IMR-90 (cell line): ENCODE measurements at regions not wholly inside any gene's neighbourhood (a gene's known extent, or its start where the extent isn't known, plus 50 kb on each side); places are given as distances from the start of the nearest gene placed in this dataset.

Source experiments
- ATAC-seq: fragments of 200-7000 bp; cut with Tn5 transposase; 2 replicates; pipeline ENCODE4 v1.9.1; 2020; ENCODE audit warnings: low read depth, mild to moderate bottlenecking, moderate library complexity
- BruUV-seq: library from RNA; stranded (reverse); fragments of 400-500 nt; replicated peaks from 2 replicates; lab custom pipeline; 2021; lab: Mats Ljungman, UMichigan
- CTCF ChIA-PET: fragments of 300-600 bp; formaldehyde crosslinking; extraction: SDS; loops from one replicate; lab custom pipeline; 2021; ENCODE audit warnings: antibody characterized with exemption; lab: Yijun Ruan, JAX
- POLR2A ChIA-PET: fragments of 300-600 bp; sonication (Branson Sonifier 250); formaldehyde crosslinking; loops from one replicate; lab custom pipeline; 2022; ENCODE audit warnings: antibody characterized with exemption; ENCODE audit not compliant: unreplicated experiment; lab: Charles Lee
- DNase-seq: peaks from one replicate; pipeline ENCODE4 v3.0.0; 2013
- H2AFZ ChIP-seq: replicated peaks from 2 replicates; pipeline ENCODE3; 2013; ENCODE audit warnings: low read length, mild to moderate bottlenecking; ENCODE audit not compliant: poor library complexity
- H2AK5ac ChIP-seq: 2 replicates; pipeline ENCODE4 v1.6.1; 2013; ENCODE audit warnings: low read depth, low read length, inconsistent platforms
- H2AK9ac ChIP-seq: replicated peaks from 2 replicates; pipeline ENCODE3; 2013; ENCODE audit warnings: mild to moderate bottlenecking, low read depth, low read length, moderate library complexity; ENCODE audit not compliant: poor library complexity
- H2BK120ac ChIP-seq: 2 replicates; pipeline ENCODE4 v1.6.1; 2013; ENCODE audit warnings: low read depth, low read length, inconsistent platforms
- H2BK15ac ChIP-seq: 3 replicates; pipeline ENCODE4 v1.6.1; 2013; ENCODE audit warnings: low read depth, low read length, inconsistent platforms
- H2BK20ac ChIP-seq: 2 replicates; pipeline ENCODE4 v1.6.1; 2013; ENCODE audit warnings: low read depth, mild to moderate bottlenecking, inconsistent platforms, low read length, moderate library complexity
- H2BK5ac ChIP-seq: 2 replicates; pipeline ENCODE4 v1.6.1; 2013; ENCODE audit warnings: mild to moderate bottlenecking, low read depth, low read length, inconsistent platforms; ENCODE audit not compliant: poor library complexity, severe bottlenecking
- H3K14ac ChIP-seq: replicated peaks from 2 replicates; pipeline ENCODE4 v1.6.1; 2013; ENCODE audit warnings: low read depth, low read length, inconsistent platforms
- H3K18ac ChIP-seq: 2 replicates; pipeline ENCODE4 v1.6.1; 2013; ENCODE audit warnings: low read depth, low read length, control low read depth
- H3K23ac ChIP-seq: 2 replicates; pipeline ENCODE4 v1.6.1; 2013; ENCODE audit warnings: low read depth, low read length, inconsistent platforms
- H3K27ac ChIP-seq: 2 replicates; pipeline ENCODE4 v1.5.1; 2013; ENCODE audit warnings: mild to moderate bottlenecking, control low read depth, low read length; ENCODE audit not compliant: insufficient read depth
- H3K27me3 ChIP-seq: 2 replicates; pipeline ENCODE4 v1.6.1; 2013; ENCODE audit warnings: low read length; ENCODE audit not compliant: control insufficient read depth, insufficient read depth
- H3K36me3 ChIP-seq: 2 replicates; pipeline ENCODE4 v1.6.1; 2013; ENCODE audit warnings: low read length, mixed read lengths; ENCODE audit not compliant: control insufficient read depth, insufficient read depth
- H3K4ac ChIP-seq: 2 replicates; pipeline ENCODE4 v1.6.1; 2013; ENCODE audit warnings: low read depth, low read length, inconsistent platforms
- H3K4me1 ChIP-seq: 2 replicates; pipeline ENCODE4 v1.6.1; 2013; ENCODE audit warnings: low read length, mixed read lengths; ENCODE audit not compliant: control insufficient read depth, insufficient read depth
- H3K4me2 ChIP-seq: 2 replicates; pipeline ENCODE4 v1.6.1; 2013; ENCODE audit warnings: low read depth, mild to moderate bottlenecking, control low read depth, low read length, moderate library complexity
- H3K4me3 ChIP-seq: 2 replicates; pipeline ENCODE4 v1.5.1; 2013; ENCODE audit warnings: low read depth, mild to moderate bottlenecking, control low read depth, low read length, moderate library complexity; ENCODE audit not compliant: insufficient read depth
- H3K56ac ChIP-seq: 2 replicates; pipeline ENCODE4 v1.6.1; 2013; ENCODE audit warnings: low read length, inconsistent platforms; ENCODE audit not compliant: insufficient read depth; ENCODE audit errors: extremely low read depth
- H3K79me1 ChIP-seq, 2 experiments: 2 replicates each; pipeline ENCODE4 v1.6.1; 2013; ENCODE audit warnings: low read length in 2 of 2, inconsistent platforms in 1 of 2, low read depth in 1 of 2
- H3K9ac ChIP-seq: 2 replicates; pipeline ENCODE4 v1.6.1; 2013; ENCODE audit warnings: low read depth, low read length, control low read depth
- H3K9me1 ChIP-seq: 2 replicates; pipeline ENCODE4 v1.6.1; 2013; ENCODE audit warnings: low read length, inconsistent platforms; ENCODE audit not compliant: insufficient read depth
- H3K9me3 ChIP-seq: 2 replicates; pipeline ENCODE4 v1.6.1; 2013; ENCODE audit warnings: low read length; ENCODE audit not compliant: control insufficient read depth, insufficient read depth
- H4K20me1 ChIP-seq: 2 replicates; pipeline ENCODE4 v1.6.1; 2013; ENCODE audit warnings: low read length, inconsistent platforms; ENCODE audit not compliant: insufficient read depth
- H4K5ac ChIP-seq: 2 replicates; pipeline ENCODE4 v1.6.1; 2013; ENCODE audit warnings: mild to moderate bottlenecking, low read depth, low read length, control low read depth
- H4K8ac ChIP-seq, 2 experiments: 2 replicates each; pipeline ENCODE4 v1.6.1; 2013; ENCODE audit warnings: low read depth in 2 of 2, low read length in 2 of 2, control low read depth in 1 of 2, inconsistent platforms in 1 of 2
- H4K91ac ChIP-seq: 2 replicates; pipeline ENCODE4 v1.6.1; 2013; ENCODE audit warnings: low read depth, low read length, inconsistent platforms; ENCODE audit not compliant: insufficient read depth
- BHLHE40 ChIP-seq: fragments of 150-350 bp; IDR thresholded peaks from 2 replicates; pipeline ENCODE4 v1.6.1; 2016; ENCODE audit warnings: mild to moderate bottlenecking, low read depth, low read length
- CEBPB ChIP-seq: IDR thresholded peaks from 2 replicates; pipeline ENCODE4 v1.6.1; 2012; ENCODE audit warnings: low read depth, low read length, improper control_type of control experiment
- CHD1 ChIP-seq: IDR thresholded peaks from 2 replicates; pipeline ENCODE4 v1.6.1; 2012; ENCODE audit warnings: low read depth, low read length, improper control_type of control experiment
- CTCF ChIP-seq: conservative IDR thresholded peaks from 2 replicates; pipeline ENCODE4 v1.5.1; 2012; ENCODE audit warnings: mild to moderate bottlenecking, low read depth, low read length, improper control_type of control experiment
- ELK1 ChIP-seq: fragments of 150-350 bp; IDR thresholded peaks from 2 replicates; pipeline ENCODE4 v1.6.1; 2016; ENCODE audit warnings: low read depth, mild to moderate bottlenecking, low read length, moderate library complexity, borderline replicate concordance
- FOS ChIP-seq: fragments of 150-350 bp; IDR thresholded peaks from 2 replicates; pipeline ENCODE4 v1.6.1; 2016; ENCODE audit warnings: low read depth, low read length
- MAFK ChIP-seq: IDR thresholded peaks from 2 replicates; pipeline ENCODE4 v1.6.1; 2012; ENCODE audit warnings: low read depth, low read length, improper control_type of control experiment
- MAZ ChIP-seq: IDR thresholded peaks from 2 replicates; pipeline ENCODE4 v1.6.1; 2012; ENCODE audit warnings: low read depth, mild to moderate bottlenecking, low read length, improper control_type of control experiment, moderate library complexity, borderline replicate concordance
- MXI1 ChIP-seq: IDR thresholded peaks from 2 replicates; pipeline ENCODE4 v1.6.1; 2012; ENCODE audit warnings: low read depth, mild to moderate bottlenecking, low read length, moderate library complexity, borderline replicate concordance
- NFE2L2 ChIP-seq: fragments of 150-350 bp; IDR thresholded peaks from 2 replicates; pipeline ENCODE4 v1.6.1; 2016; ENCODE audit warnings: low read depth, mild to moderate bottlenecking, low read length
- POLR2A ChIP-seq: IDR thresholded peaks from 2 replicates; pipeline ENCODE4 v1.6.1; 2012; ENCODE audit warnings: mild to moderate bottlenecking, low read depth, low read length
- RAD21 ChIP-seq: IDR thresholded peaks from 2 replicates; pipeline ENCODE4 v1.6.1; 2012; ENCODE audit warnings: low read length, improper control_type of control experiment
- RCOR1 ChIP-seq: IDR thresholded peaks from 2 replicates; pipeline ENCODE4 v1.6.1; 2012; ENCODE audit warnings: mild to moderate bottlenecking, low read length, improper control_type of control experiment; ENCODE audit not compliant: insufficient replicate concordance
- RFX5 ChIP-seq: IDR thresholded peaks from 2 replicates; pipeline ENCODE4 v1.8.0; 2012; ENCODE audit warnings: low read depth, mild to moderate bottlenecking, low read length, moderate library complexity
- SMC3 ChIP-seq: fragments of 150-350 bp; IDR thresholded peaks from 2 replicates; pipeline ENCODE4 v1.6.1; 2016; ENCODE audit warnings: low read depth, mild to moderate bottlenecking, antibody characterized with exemption, low read length, moderate library complexity
- USF2 ChIP-seq: fragments of 150-350 bp; IDR thresholded peaks from 2 replicates; pipeline ENCODE4 v1.6.1; 2017; ENCODE audit warnings: mild to moderate bottlenecking, antibody characterized with exemption, low read length, low read depth
- WGBS, 2 experiments: methylation state at CpG; one replicate each; pipeline versions ENCODE4 v1.1.5 to v1.1.7; 2013; ENCODE audit warnings: missing lambda C conversion rate in 2 of 2; ENCODE audit not compliant: insufficient read length in 1 of 2; ENCODE audit errors: extremely low coverage in 2 of 2; 5-methylcytosine and 5-hydroxymethylcytosine counted together
- dilution Hi-C: fragments of 300-500 bp; cut with HindIII; formaldehyde crosslinking; loops from one replicate; pipeline ENCODE4 v1.14.3; 2018; ENCODE audit warnings: low sequenced_read_pairs; ENCODE audit not compliant: unreplicated experiment
- in situ Hi-C: fragments of 300-500 bp; cut with MboI; formaldehyde crosslinking; loops from 3 replicates; pipeline ENCODE4 v1.14.3; 2019; ENCODE audit warnings: low sequenced_read_pairs, inconsistent platforms, mixed read lengths
- intact Hi-C: fragments of 100-400 bp; cut with micrococcal nuclease; formaldehyde crosslinking; loops from 2 replicates; pipeline ENCODE4 v1.10.0; 2022

GRCh38 chr3:70558956-70559355 is 246.5 kb upstream of the MDFIC2 start:
- CTCF ChIA-PET, result interaction anchor here (0.7 kb wide), 2 partner anchors 29 to 750 kb away, joined by 4 read pairs; no protein-coding TSS in a partner anchor
- WGBS, 2 experiments, result no CpG with 5 or more reads among the region's 2 CpGs
- Histone ChIP-seq H2BK15ac (no peak overlapping the region), H3K9me3 (no peaks in the 10 kb centered on the region), H3K4me3 (no peak overlapping the region), H3K36me3 (no peaks in the 10 kb centered on the region), H3K14ac (no peak overlapping the region), H2BK20ac (no peak overlapping the region), H3K79me1 (no peaks in the 10 kb centered on the region), H3K4ac (no peak overlapping the region), H2BK120ac (no peak overlapping the region), H3K18ac (no peak overlapping the region), H3K4me1 (no peaks in the 10 kb centered on the region), H4K5ac (no peak overlapping the region), H2BK5ac (no peak overlapping the region), H3K23ac (no peak overlapping the region), H3K9me1 (0 out of 2 replicates have a peak, but pooled peaks cover 4% of the 10 kb centered on the region), H4K91ac (no peak overlapping the region), H3K9ac (no peak overlapping the region), H3K4me2 (no peak overlapping the region), H2AK5ac (no peak overlapping the region), H3K27ac (no peak overlapping the region), H4K8ac (no peak overlapping the region), H2AFZ (no peak overlapping the region), H3K27me3 (peaks cover 5% of the 10 kb centered on the region), H2AK9ac (no peak overlapping the region), H4K20me1 (no peaks in the 10 kb centered on the region), H3K56ac (no peak overlapping the region)
- DNase-seq (no peak), ATAC-seq (no peak)
- POLR2A ChIA-PET, result no interaction called here
- in situ Hi-C loops, result no loop called here
- intact Hi-C loops, result loop anchor here (10.0 kb wide), 1 partner anchor 406 kb away; no protein-coding TSS in a partner anchor
- dilution Hi-C loops, result no loop called here
- BruUV-seq, result no TSS peak
- no peak for TF ChIP-seq FOS
- TF ChIP-seq MXI1, result no peak
- no peak for TF ChIP-seq RCOR1
- no peak for TF ChIP-seq RFX5
- TF ChIP-seq CTCF, result no peak
- no peak for TF ChIP-seq RAD21
- no peak for TF ChIP-seq CEBPB
- TF ChIP-seq NFE2L2, result no peak
- no peak for TF ChIP-seq SMC3
- no peak for TF ChIP-seq BHLHE40
- TF ChIP-seq MAFK, result no peak
- no peak for TF ChIP-seq ELK1
- no peak for TF ChIP-seq MAZ
- TF ChIP-seq CHD1, result no peak
- TF ChIP-seq POLR2A, result no peak
- TF ChIP-seq USF2, result no peak
